ENCODE measurements at regions not wholly inside any gene's neighbourhood (a gene's known extent, or its start where the extent isn't known, plus 50 kb on each side); places are given as distances from the start of the nearest gene placed in this dataset.

DNA sequence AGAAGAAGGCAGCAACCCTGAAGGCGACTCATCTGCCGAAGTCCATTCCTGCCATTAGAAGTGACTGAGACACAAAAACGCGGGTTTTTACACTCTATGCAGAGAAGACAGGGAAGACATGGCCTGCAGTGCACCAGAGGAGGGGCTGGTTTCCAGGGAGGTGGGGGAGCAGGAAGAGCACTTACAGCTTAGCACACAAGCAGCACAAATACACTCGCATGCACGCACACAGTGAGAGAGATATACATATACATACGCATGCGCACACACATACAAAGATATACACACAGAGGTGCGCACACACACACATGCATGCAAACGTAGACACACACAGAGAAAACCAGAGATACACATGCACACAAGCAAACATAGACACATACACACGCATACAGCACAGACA lies 210.9 kb upstream of the CSF3R start:
- intact Hi-C loops (cut with DNase I; ENCODE audit: low total_unique reads), result no loop called here

GRCh38 chr1:36693161-36693525 lies 210.4 kb upstream of the CSF3R start:
- no peak for DNase-seq
- Histone ChIP-seq H3K27me3 (peaks cover 14% of the 10 kb centered on the region), H3K4me1 (no peaks in the 10 kb centered on the region), H3K9me3 (no peaks in the 10 kb centered on the region), H3K4me3 (no peak overlapping the region), H3K36me3 (no peaks in the 10 kb centered on the region), H3K27ac (no peak overlapping the region)
- 51% methylated on average over 6 of the region's 6 CpGs; no CpG with 5 or more reads in 1 of the 2 donors for WGBS, 2 donors (ENCODE audit: low coverage in 1 of 2)
- in situ Hi-C loops (cut with MboI; ENCODE audit: low pct_ligation_motif_present in 1 of 4, low pct_unique_long_range_greater_than_20kb in 1 of 4, low sequenced_read_pairs in 3 of 4) (no loop called here), intact Hi-C loops (cut with DNase I; ENCODE audit: low total_unique reads) (no loop called here)
- TF ChIP-seq POLR2AphosphoS5 (IDR thresholded peaks at IDR 0.05) (no peak), EP300 (IDR thresholded peaks at IDR 0.05; ENCODE audit: low read depth) (no peak), CTCF (IDR thresholded peaks at IDR 0.05) (no peak), POLR2A (IDR thresholded peaks at IDR 0.05) (no peak)

More for the DNA sequence above, 210.9 kb upstream of the CSF3R start:
- TF ChIP-seq POLR2AphosphoS5 (IDR thresholded peaks at IDR 0.05) (no peak), EP300 (IDR thresholded peaks at IDR 0.05; ENCODE audit: low read depth) (no peak), CTCF (IDR thresholded peaks at IDR 0.05) (no peak), POLR2A (IDR thresholded peaks at IDR 0.05) (no peak)
- no peak for DNase-seq
- H3K4me1 ChIP-seq, result no peaks in the 10 kb centered on the region
- H3K27ac ChIP-seq, result no peak overlapping the region
- WGBS, 2 donors (ENCODE audit: low coverage in 1 of 2), result 70 to 79% methylated on average over 10 to 11 of the region's 11 CpGs
- no peaks in the 10 kb centered on the region for H3K9me3 ChIP-seq
- in situ Hi-C loops (cut with MboI; ENCODE audit: low pct_ligation_motif_present in 1 of 4, low pct_unique_long_range_greater_than_20kb in 1 of 4, low sequenced_read_pairs in 3 of 4), result no loop called here
- H3K36me3 ChIP-seq, result no peaks in the 10 kb centered on the region
- peaks cover 14% of the 10 kb centered on the region for H3K27me3 ChIP-seq
- no peak overlapping the region for H3K4me3 ChIP-seq

DNA sequence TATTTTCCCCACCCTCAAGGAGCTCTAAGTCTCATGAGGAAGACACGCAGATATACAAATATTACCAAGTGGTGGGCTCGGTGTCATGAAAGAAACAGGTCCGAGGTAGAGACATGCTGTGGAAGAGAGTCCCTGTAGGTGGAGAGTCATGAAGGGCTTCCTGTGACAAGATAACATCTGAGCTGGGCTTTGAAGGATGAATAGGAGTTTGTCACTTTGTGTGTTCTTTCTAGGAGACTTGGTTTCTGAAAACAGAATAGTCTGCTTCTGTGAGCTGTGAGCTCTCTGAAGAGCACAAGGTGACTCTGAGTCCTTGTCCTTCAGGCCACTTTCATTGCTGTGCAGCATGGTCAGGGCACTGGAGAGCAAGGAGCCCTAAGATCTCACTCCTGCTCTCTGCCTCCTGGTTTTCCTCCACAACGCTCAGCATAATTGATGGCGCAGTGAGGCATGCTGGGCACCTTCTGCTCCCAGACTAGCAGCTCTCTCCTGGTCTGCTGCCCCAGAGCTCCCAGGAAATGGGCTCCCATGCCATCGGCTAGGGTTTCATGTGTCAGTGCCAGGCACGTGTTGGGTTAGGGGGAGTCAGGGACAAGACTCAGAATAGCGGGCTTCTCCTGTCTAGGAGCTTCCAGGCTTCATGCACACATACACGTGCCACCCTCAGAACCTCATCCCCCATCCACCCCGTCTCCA lies 209.9 kb upstream of the CSF3R start:
- H3K36me3 ChIP-seq, result no peaks in the 10 kb centered on the region
- intact Hi-C loops (cut with DNase I; ENCODE audit: low total_unique reads), result no loop called here
- 69 to 75% methylated on average over 3 to 10 of the region's 10 CpGs for WGBS, 2 donors (ENCODE audit: low coverage in 1 of 2)
- H3K27ac ChIP-seq, result no peak overlapping the region
- H3K4me1 ChIP-seq, result no peaks in the 10 kb centered on the region
- DNase-seq, result no peak
- TF ChIP-seq POLR2AphosphoS5 (IDR thresholded peaks at IDR 0.05), result no peak
- TF ChIP-seq POLR2A (IDR thresholded peaks at IDR 0.05), result no peak
- TF ChIP-seq CTCF (IDR thresholded peaks at IDR 0.05), result no peak
- TF ChIP-seq EP300 (IDR thresholded peaks at IDR 0.05; ENCODE audit: low read depth), result no peak
- no peak overlapping the region for H3K4me3 ChIP-seq
- H3K9me3 ChIP-seq, result no peaks in the 10 kb centered on the region
- peaks cover 19% of the 10 kb centered on the region for H3K27me3 ChIP-seq
- in situ Hi-C loops (cut with MboI; ENCODE audit: low pct_ligation_motif_present in 1 of 4, low pct_unique_long_range_greater_than_20kb in 1 of 4, low sequenced_read_pairs in 3 of 4), result no loop called here

GRCh38 chr1:36691374-36691773 lies 208.7 kb upstream of the CSF3R start:
- in situ Hi-C loops (cut with MboI; ENCODE audit: low pct_ligation_motif_present in 1 of 4, low pct_unique_long_range_greater_than_20kb in 1 of 4, low sequenced_read_pairs in 3 of 4), result no loop called here
- no peaks in the 10 kb centered on the region for H3K4me1 ChIP-seq
- peaks cover 18% of the 10 kb centered on the region for H3K27me3 ChIP-seq
- no peak for DNase-seq
- H3K9me3 ChIP-seq, result no peaks in the 10 kb centered on the region
- H3K36me3 ChIP-seq, result no peaks in the 10 kb centered on the region
- H3K27ac ChIP-seq, result no peak overlapping the region
- no peak overlapping the region for H3K4me3 ChIP-seq
- intact Hi-C loops (cut with DNase I; ENCODE audit: low total_unique reads), result no loop called here
- no peak for TF ChIP-seq CTCF (IDR thresholded peaks at IDR 0.05)
- TF ChIP-seq POLR2AphosphoS5 (IDR thresholded peaks at IDR 0.05), result no peak
- TF ChIP-seq EP300 (IDR thresholded peaks at IDR 0.05; ENCODE audit: low read depth), result no peak
- no peak for TF ChIP-seq POLR2A (IDR thresholded peaks at IDR 0.05)
- 42% methylated on average over 3 of the region's 3 CpGs; no CpG with 5 or more reads in 1 of the 2 donors for WGBS, 2 donors (ENCODE audit: low coverage in 1 of 2)

All from transverse colon (tissue), 4 donors.